ENCODE measurements at regions not wholly inside any gene's neighbourhood (a gene's known extent, or its start where the extent isn't known, plus 50 kb on each side); places are given as distances from the start of the nearest gene placed in this dataset.

GRCh38 chr10:64468219-64468618, 947.0 kb downstream of the REEP3 start:
- DNase-seq (no peak), ATAC-seq (no peak)
- intact Hi-C loops (cut with micrococcal nuclease), result no loop called here

DNA sequence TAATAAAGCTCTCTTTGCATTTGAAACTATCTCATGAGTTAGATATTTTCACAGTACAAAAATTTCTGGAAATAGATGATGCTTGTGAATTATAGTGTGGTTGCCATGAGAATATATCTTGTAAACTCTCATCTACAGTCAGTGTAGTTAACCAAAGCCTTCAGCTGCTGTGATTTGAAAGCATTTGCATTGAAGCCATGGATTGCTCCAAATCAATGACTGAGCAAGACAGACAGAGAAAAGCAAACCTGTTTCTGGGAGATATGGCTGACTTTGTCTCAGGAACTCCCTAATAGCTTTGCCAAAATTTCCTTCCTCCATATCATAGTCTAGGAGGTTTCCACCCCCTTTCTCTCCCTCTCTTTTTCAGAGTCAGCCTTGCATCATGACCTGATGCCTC, 955.3 kb downstream of the REEP3 start:
- DNase-seq, result no peak
- intact Hi-C loops (cut with micrococcal nuclease), result no loop called here

GRCh38 chr10:64477791-64478190, 956.6 kb downstream of the REEP3 start:
- DNase-seq, result no peak
- intact Hi-C loops (cut with micrococcal nuclease), result no loop called here

More for the DNA sequence above, 955.3 kb downstream of the REEP3 start:
- no peak for ATAC-seq

GRCh38 chr10:64484811-64485330, 963.7 kb downstream of the REEP3 start:
- intact Hi-C loops (cut with micrococcal nuclease), result no loop called here
- DNase-seq (no peak), ATAC-seq (no peak)

More at GRCh38 chr10:64477791-64478190, 956.6 kb downstream of the REEP3 start:
- ATAC-seq, result no peak

- DNase-seq (no peak), ATAC-seq (no peak)
- intact Hi-C loops (cut with micrococcal nuclease), result no loop called here
Measured at GRCh38 chr10:64486149-64486548, 964.9 kb downstream of the REEP3 start.

DNA sequence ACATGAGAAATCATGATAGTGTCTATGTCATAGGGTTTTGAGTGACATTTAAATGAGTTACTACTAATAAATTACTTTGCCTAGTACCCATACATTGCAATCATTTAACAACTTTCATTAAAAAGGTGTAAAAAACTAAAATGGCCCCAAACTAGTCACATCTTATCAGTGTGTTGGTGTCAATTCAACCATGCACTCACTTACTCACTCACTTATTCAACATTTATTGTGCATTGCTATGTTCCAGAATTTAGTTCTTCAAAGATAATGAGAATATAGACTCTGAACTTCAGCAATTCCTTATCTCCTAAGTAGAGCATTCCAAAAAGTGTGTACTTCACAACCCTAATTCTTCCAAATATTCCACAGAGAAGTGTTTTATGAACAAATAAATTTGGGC, 965.7 kb downstream of the REEP3 start:
- DNase-seq (no peak), ATAC-seq (no peak)
- intact Hi-C loops (cut with micrococcal nuclease), result no loop called here

DNA sequence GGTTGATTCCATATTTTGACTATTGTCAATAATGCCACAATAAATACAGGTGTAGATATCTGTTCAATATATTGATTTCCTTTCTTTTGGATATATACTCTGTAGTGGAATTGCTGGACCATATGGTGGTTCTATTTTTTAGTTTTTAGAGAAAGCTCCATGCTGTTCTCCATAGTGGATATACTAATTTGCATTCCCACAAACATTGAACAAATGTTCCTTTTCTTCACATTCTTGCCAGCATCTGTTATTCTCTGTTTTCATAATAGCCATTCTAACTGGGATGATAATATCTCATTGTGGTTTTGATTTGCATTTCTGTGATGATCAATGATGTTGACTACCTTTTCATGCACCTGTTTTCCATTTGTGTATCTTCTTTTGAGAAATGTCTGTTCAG, 973.7 kb downstream of the REEP3 start:
- intact Hi-C loops (cut with micrococcal nuclease), result no loop called here
- DNase-seq, result no peak
- ATAC-seq, result no peak

DNA sequence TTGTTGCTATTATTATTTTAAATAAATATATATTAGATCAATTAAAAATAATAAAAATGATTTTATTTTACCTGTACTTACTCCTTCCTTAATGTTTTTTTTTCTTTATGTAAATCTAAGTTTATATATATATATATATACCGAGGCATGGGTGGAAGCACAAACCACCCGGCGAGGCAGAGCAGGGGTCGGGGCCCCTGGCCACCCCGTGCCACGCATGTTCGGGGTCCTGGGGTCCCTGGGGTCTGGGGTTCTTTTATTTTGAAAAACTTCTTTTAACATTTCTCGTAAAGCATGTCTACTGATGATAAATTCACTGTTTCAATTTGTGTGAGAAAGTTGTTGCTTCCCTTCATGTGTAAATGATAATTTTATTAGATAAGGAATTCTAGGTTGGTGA, 976.1 kb downstream of the REEP3 start:
- intact Hi-C loops (cut with micrococcal nuclease), result no loop called here
- ATAC-seq (no peak), DNase-seq (no peak)

- intact Hi-C loops (cut with micrococcal nuclease), result no loop called here
- no peak for DNase-seq
- no peak for ATAC-seq
Measured at GRCh38 chr10:64501807-64502206, 980.6 kb downstream of the REEP3 start.

- no peak for DNase-seq
- intact Hi-C loops (cut with micrococcal nuclease), result no loop called here
- ATAC-seq, result no peak
Measured at GRCh38 chr10:64502936-64503335, 981.7 kb downstream of the REEP3 start.

- intact Hi-C loops (cut with micrococcal nuclease), result no loop called here
- ATAC-seq, result no peak
- no peak for DNase-seq
Measured at GRCh38 chr10:64503429-64503828, 982.2 kb downstream of the REEP3 start.

GRCh38 chr10:64505501-64505900, 984.3 kb downstream of the REEP3 start:
- DNase-seq (no peak), ATAC-seq (no peak)
- intact Hi-C loops (cut with micrococcal nuclease), result no loop called here

- intact Hi-C loops (cut with micrococcal nuclease), result no loop called here
- ATAC-seq (no peak), DNase-seq (no peak)
Measured at GRCh38 chr10:64506963-64507362, 985.8 kb downstream of the REEP3 start.

GRCh38 chr10:64507651-64508028, 986.4 kb downstream of the REEP3 start:
- intact Hi-C loops (cut with micrococcal nuclease), result no loop called here
- ATAC-seq (no peak), DNase-seq (no peak)

- intact Hi-C loops (cut with micrococcal nuclease), result no loop called here
- DNase-seq (no peak), ATAC-seq (no peak)
Measured at GRCh38 chr10:64508029-64508661, 986.9 kb downstream of the REEP3 start.

GRCh38 chr10:64515970-64516699, 994.9 kb downstream of the REEP3 start:
- DNase-seq (no peak), ATAC-seq (no peak)
- intact Hi-C loops (cut with micrococcal nuclease), result no loop called here

- DNase-seq (no peak), ATAC-seq (no peak)
- intact Hi-C loops (cut with micrococcal nuclease), result no loop called here
Measured at GRCh38 chr10:64518456-64518855, 997.3 kb downstream of the REEP3 start.

DNA sequence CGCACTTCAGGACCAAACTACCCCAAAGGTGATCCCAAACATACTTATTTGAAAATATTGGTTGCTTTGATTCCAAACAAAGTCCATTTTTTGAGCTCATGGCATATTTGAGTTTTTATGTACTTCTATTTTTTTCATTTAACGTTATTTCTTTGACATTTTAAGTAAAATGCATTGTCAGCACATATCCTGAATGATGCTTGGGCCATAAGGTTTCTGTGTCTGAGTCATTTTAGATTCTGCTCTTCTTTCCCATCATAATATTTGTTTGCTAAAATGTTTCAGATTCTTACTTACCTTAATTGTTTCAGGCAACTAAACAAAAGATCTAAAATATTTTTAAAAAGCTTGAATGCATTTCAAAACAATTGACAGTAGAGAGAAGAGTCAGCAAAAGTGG, 998.2 kb downstream of the REEP3 start:
- no peak for DNase-seq
- intact Hi-C loops (cut with micrococcal nuclease), result no loop called here
- ATAC-seq, result no peak

DNA sequence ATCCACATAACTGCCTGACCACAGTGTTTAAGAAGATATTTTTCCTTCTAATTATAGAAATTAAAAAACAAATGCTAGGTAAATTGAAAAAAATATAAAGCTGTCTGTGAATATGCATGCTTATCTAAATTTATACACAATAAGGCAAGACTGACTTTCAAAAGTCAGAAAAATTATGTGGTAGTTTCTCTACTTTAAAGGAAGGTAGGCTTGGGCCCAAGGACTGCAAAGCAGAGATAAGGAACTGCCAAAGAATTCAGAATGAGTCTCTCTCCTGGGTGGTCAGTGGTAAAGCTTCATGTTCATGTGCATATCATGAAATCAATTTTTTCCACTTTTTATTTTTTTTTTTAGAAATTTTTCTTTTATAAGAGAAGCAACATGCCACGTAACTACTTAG, 998.6 kb downstream of the REEP3 start:
- no peak for ATAC-seq

DNA sequence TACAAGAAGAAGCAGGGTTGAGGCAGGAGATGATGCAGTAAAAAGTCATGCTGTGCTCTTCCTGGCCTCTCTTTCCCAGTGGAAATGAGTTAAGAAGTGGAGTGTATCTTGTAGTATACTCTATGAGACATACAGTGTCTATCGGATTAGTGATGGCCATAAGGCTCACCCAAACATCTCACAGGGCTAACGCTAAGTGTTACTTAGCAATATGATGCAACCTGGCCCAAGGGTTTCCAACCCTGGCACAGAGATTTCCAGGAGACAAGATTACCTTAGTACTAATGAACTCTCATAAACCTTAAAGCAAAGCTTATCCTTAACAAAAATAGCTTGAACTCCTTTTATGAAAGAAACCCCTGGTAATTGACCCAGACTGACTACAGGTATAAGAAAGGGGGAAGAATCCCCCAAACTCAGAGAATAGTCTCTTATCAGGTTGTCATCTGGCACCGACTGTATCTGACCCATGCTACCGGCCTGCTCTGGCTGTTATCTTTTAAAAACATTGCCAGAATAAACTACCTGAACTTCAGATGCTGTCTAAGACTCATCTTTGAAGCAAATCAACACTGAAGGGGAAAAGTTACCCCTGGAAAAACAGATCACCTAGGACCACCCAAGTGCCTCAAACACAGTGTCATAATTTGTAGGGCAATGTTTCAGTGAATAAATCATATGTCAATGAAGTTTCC, 1002.0 kb downstream of the REEP3 start:
- no peak for ATAC-seq
- intact Hi-C loops (cut with micrococcal nuclease), result no loop called here
- no peak for DNase-seq

More for the DNA sequence above, 998.6 kb downstream of the REEP3 start:
- no peak for DNase-seq
- intact Hi-C loops (cut with micrococcal nuclease), result no loop called here

All from left ventricle myocardium superior (tissue), 1 donor.